ENCODE measurements at regions not wholly inside any gene's neighbourhood (a gene's known extent, or its start where the extent isn't known, plus 50 kb on each side); places are given as distances from the start of the nearest gene placed in this dataset.

DNA sequence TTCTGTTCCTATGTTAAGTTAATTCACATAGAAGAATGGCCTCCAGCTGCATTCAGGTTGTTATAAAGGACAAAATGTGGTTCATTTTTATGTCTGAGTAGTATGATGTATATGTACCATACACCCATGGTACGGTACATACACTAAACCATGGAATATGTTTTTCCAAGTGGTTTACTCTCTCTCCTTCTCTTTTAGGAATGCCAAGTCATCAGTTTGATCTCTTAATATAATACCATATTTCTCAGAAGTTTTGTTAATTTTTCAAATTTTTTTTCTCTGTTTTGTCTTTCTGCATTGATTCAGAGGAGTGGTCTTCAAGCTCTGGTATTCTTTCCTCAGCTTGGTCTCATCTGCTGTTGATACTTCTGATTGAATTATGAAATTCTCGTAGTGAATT is 230.9 kb downstream of the DSEL start (continued):
- TF ChIP-seq, protein P1, sequence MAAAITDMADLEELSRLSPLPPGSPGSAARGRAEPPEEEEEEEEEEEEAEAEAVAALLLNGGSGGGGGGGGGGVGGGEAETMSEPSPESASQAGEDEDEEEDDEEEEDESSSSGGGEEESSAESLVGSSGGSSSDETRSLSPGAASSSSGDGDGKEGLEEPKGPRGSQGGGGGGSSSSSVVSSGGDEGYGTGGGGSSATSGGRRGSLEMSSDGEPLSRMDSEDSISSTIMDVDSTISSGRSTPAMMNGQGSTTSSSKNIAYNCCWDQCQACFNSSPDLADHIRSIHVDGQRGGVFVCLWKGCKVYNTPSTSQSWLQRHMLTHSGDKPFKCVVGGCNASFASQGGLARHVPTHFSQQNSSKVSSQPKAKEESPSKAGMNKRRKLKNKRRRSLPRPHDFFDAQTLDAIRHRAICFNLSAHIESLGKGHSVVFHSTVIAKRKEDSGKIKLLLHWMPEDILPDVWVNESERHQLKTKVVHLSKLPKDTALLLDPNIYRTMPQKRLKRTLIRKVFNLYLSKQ (tag by site-specific recombination; IDR thresholded peaks at IDR 0.05; ENCODE audit: borderline replicate concordance): no peak
- TF ChIP-seq ZNF561 (tag by site-specific recombination; IDR thresholded peaks at IDR 0.05; ENCODE audit: borderline replicate concordance): no peak
- no peak for TF ChIP-seq ZNF221 (tag by site-specific recombination; IDR thresholded peaks at IDR 0.05; ENCODE audit: borderline replicate concordance)
- TF ChIP-seq ZBTB8A (tag by site-specific recombination; IDR thresholded peaks at IDR 0.05): no peak

DNA sequence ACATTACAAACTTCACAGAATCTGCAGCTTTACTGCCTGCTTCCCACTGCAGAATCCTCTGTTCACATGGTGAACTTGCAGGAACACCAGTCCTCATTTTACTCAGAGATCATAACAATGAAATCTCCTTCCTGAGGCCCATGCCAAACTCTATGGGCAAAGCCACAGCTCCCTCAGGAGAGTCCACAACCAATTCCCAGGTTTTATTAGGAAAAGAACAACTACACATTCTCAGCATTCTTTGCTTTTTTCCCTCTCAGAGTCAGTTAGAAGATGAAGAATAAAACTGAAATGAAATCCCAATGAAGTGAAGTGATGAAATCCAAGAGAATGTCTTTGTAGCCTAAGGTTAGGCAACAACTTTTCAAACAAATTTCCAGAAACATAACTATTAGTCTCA is 233.7 kb downstream of the DSEL start:
- ChIA-PET POLR2A (no interaction called here), CTCF (interaction anchor here (0.6 kb wide), 1 partner anchor 234 kb away, joined by 3 read pairs; no protein-coding TSS in a partner anchor)
- no peak for TF ChIP-seq OSR2 (tag by site-specific recombination; IDR thresholded peaks at IDR 0.05)
- no peak for TF ChIP-seq ZNF600 (tag by site-specific recombination; IDR thresholded peaks at IDR 0.05)
- TF ChIP-seq FEZF1 (tag by site-specific recombination; IDR thresholded peaks at IDR 0.05): no peak
- TF ChIP-seq, protein P2, sequence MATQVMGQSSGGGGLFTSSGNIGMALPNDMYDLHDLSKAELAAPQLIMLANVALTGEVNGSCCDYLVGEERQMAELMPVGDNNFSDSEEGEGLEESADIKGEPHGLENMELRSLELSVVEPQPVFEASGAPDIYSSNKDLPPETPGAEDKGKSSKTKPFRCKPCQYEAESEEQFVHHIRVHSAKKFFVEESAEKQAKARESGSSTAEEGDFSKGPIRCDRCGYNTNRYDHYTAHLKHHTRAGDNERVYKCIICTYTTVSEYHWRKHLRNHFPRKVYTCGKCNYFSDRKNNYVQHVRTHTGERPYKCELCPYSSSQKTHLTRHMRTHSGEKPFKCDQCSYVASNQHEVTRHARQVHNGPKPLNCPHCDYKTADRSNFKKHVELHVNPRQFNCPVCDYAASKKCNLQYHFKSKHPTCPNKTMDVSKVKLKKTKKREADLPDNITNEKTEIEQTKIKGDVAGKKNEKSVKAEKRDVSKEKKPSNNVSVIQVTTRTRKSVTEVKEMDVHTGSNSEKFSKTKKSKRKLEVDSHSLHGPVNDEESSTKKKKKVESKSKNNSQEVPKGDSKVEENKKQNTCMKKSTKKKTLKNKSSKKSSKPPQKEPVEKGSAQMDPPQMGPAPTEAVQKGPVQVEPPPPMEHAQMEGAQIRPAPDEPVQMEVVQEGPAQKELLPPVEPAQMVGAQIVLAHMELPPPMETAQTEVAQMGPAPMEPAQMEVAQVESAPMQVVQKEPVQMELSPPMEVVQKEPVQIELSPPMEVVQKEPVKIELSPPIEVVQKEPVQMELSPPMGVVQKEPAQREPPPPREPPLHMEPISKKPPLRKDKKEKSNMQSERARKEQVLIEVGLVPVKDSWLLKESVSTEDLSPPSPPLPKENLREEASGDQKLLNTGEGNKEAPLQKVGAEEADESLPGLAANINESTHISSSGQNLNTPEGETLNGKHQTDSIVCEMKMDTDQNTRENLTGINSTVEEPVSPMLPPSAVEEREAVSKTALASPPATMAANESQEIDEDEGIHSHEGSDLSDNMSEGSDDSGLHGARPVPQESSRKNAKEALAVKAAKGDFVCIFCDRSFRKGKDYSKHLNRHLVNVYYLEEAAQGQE (tag by site-specific recombination; IDR thresholded peaks at IDR 0.05): no peak
- no peak for TF ChIP-seq ZNF132 (tag by site-specific recombination; IDR thresholded peaks at IDR 0.05; ENCODE audit: borderline replicate concordance)
- no peak for TF ChIP-seq ZNF175 (tag by site-specific recombination; IDR thresholded peaks at IDR 0.05)
- TF ChIP-seq ZNF585B (tag by site-specific recombination; IDR thresholded peaks at IDR 0.05): no peak
- TF ChIP-seq ZNF433 (tag by site-specific recombination; IDR thresholded peaks at IDR 0.05; ENCODE audit: low read depth): no peak
- no peak for TF ChIP-seq ZNF394 (tag by site-specific recombination; IDR thresholded peaks at IDR 0.05; ENCODE audit: borderline replicate concordance)
- no peaks in the 10 kb centered on the region for H3K4me1 ChIP-seq (ENCODE audit: control insufficient read depth, insufficient read depth, low read length)
- H3K27ac ChIP-seq (ENCODE audit: extremely low read depth, low read depth, low read length): no peak overlapping the region
- no peaks in the 10 kb centered on the region for H3K9me3 ChIP-seq (ENCODE audit: control insufficient read depth, insufficient read depth, low read depth, low read length)
- no peaks in the 10 kb centered on the region for H3K36me3 ChIP-seq (ENCODE audit: control insufficient read depth in 2 of 2, insufficient read depth in 1 of 2, low read length in 2 of 2)
- no peak overlapping the region for H3K4me3 ChIP-seq (ENCODE audit: low read depth, low read length)

DNA sequence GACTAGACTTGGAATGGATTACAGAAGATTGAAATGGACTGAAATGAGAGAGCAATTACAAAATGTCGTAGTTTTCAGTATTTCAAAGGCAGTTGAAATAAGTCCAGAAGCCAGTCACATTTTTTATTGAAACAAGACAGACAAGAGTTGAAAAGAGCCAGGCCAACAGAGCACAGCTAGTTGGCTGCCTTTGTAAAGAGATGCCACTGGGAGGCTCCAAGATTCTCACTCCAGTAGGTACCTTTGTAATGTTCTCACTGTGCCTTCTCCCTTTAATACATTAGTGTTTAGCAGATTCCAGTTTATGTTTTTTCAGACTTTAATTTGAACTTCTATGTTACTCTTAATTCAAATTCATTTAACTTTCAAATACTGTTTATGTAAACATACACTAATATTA is 234.8 kb downstream of the DSEL start:
- H3K4me1 ChIP-seq (ENCODE audit: control insufficient read depth, insufficient read depth, low read length): no peaks in the 10 kb centered on the region
- no peak overlapping the region for H3K27ac ChIP-seq (ENCODE audit: extremely low read depth, low read depth, low read length)
- POLR2A ChIA-PET: no interaction called here
- H3K4me3 ChIP-seq (ENCODE audit: low read depth, low read length): no peak overlapping the region
- no peaks in the 10 kb centered on the region for H3K36me3 ChIP-seq (ENCODE audit: control insufficient read depth in 2 of 2, insufficient read depth in 1 of 2, low read length in 2 of 2)
- H3K9me3 ChIP-seq (ENCODE audit: control insufficient read depth, insufficient read depth, low read depth, low read length): no peaks in the 10 kb centered on the region
- CTCF ChIA-PET: no interaction called here
- TF ChIP-seq, protein P3, sequence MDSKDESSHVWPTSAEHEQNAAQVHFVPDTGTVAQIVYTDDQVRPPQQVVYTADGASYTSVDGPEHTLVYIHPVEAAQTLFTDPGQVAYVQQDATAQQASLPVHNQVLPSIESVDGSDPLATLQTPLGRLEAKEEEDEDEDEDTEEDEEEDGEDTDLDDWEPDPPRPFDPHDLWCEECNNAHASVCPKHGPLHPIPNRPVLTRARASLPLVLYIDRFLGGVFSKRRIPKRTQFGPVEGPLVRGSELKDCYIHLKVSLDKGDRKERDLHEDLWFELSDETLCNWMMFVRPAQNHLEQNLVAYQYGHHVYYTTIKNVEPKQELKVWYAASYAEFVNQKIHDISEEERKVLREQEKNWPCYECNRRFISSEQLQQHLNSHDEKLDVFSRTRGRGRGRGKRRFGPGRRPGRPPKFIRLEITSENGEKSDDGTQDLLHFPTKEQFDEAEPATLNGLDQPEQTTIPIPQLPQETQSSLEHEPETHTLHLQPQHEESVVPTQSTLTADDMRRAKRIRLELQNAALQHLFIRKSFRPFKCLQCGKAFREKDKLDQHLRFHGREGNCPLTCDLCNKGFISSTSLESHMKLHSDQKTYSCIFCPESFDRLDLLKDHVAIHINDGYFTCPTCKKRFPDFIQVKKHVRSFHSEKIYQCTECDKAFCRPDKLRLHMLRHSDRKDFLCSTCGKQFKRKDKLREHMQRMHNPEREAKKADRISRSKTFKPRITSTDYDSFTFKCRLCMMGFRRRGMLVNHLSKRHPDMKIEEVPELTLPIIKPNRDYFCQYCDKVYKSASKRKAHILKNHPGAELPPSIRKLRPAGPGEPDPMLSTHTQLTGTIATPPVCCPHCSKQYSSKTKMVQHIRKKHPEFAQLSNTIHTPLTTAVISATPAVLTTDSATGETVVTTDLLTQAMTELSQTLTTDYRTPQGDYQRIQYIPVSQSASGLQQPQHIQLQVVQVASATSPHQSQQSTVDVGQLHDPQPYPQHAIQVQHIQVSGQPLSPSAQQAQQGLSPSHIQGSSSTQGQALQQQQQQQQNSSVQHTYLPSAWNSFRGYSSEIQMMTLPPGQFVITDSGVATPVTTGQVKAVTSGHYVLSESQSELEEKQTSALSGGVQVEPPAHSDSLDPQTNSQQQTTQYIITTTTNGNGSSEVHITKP (tag by site-specific recombination; IDR thresholded peaks at IDR 0.05): no peak
- TF ChIP-seq, protein P4, sequence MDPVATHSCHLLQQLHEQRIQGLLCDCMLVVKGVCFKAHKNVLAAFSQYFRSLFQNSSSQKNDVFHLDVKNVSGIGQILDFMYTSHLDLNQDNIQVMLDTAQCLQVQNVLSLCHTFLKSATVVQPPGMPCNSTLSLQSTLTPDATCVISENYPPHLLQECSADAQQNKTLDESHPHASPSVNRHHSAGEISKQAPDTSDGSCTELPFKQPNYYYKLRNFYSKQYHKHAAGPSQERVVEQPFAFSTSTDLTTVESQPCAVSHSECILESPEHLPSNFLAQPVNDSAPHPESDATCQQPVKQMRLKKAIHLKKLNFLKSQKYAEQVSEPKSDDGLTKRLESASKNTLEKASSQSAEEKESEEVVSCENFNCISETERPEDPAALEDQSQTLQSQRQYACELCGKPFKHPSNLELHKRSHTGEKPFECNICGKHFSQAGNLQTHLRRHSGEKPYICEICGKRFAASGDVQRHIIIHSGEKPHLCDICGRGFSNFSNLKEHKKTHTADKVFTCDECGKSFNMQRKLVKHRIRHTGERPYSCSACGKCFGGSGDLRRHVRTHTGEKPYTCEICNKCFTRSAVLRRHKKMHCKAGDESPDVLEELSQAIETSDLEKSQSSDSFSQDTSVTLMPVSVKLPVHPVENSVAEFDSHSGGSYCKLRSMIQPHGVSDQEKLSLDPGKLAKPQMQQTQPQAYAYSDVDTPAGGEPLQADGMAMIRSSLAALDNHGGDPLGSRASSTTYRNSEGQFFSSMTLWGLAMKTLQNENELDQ (tag by site-specific recombination; IDR thresholded peaks at IDR 0.05; ENCODE audit: low read depth): no peak
- TF ChIP-seq ZNF335 (tag by site-specific recombination; conservative IDR thresholded peaks at IDR 0.05): no peak
- TF ChIP-seq ZSCAN23 (tag by site-specific recombination; IDR thresholded peaks at IDR 0.05): no peak
- TF ChIP-seq HOXC10 (CRISPR knock-in tag; IDR thresholded peaks at IDR 0.05): no peak
- TF ChIP-seq, protein P5, sequence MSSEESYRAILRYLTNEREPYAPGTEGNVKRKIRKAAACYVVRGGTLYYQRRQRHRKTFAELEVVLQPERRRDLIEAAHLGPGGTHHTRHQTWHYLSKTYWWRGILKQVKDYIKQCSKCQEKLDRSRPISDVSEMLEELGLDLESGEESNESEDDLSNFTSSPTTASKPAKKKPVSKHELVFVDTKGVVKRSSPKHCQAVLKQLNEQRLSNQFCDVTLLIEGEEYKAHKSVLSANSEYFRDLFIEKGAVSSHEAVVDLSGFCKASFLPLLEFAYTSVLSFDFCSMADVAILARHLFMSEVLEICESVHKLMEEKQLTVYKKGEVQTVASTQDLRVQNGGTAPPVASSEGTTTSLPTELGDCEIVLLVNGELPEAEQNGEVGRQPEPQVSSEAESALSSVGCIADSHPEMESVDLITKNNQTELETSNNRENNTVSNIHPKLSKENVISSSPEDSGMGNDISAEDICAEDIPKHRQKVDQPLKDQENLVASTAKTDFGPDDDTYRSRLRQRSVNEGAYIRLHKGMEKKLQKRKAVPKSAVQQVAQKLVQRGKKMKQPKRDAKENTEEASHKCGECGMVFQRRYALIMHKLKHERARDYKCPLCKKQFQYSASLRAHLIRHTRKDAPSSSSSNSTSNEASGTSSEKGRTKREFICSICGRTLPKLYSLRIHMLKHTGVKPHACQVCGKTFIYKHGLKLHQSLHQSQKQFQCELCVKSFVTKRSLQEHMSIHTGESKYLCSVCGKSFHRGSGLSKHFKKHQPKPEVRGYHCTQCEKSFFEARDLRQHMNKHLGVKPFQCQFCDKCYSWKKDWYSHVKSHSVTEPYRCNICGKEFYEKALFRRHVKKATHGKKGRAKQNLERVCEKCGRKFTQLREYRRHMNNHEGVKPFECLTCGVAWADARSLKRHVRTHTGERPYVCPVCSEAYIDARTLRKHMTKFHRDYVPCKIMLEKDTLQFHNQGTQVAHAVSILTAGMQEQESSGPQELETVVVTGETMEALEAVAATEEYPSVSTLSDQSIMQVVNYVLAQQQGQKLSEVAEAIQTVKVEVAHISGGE (tag by site-specific recombination; conservative IDR thresholded peaks at IDR 0.05; ENCODE audit: low read depth): no peak
- no peak for TF ChIP-seq ZNF155 (tag by site-specific recombination; IDR thresholded peaks at IDR 0.05)
